ENCODE measurements at regions not wholly inside any gene's neighbourhood (a gene's known extent, or its start where the extent isn't known, plus 50 kb on each side); places are given as distances from the start of the nearest gene placed in this dataset.
A peak's percentile ranks its signal among the peaks of the same experiment; 100 is the strongest.

- Histone ChIP-seq H2AFZ (ENCODE audit: low read length) (peak overlapping the region; percentile 42), H2BK12ac (ENCODE audit: low read length) (no peak overlapping the region), H3K79me1 (ENCODE audit: low read depth, low read length) (no peaks in the 10 kb centered on the region), H2BK15ac (ENCODE audit: low read length) (no peak overlapping the region), H4K91ac (ENCODE audit: low read depth, low read length, poor library complexity) (no peak overlapping the region), H3K23ac (ENCODE audit: low read depth, low read length, poor library complexity) (no peak overlapping the region), H3K27me3 (ENCODE audit: control insufficient read depth in 3 of 3, insufficient read depth in 3 of 3, low read depth in 1 of 3, low read length in 3 of 3) (no peaks in the 10 kb centered on the region), H2BK5ac (ENCODE audit: low read length) (no peak overlapping the region), H3K9me3 (replicated peaks in 1 of 2; ENCODE audit: control insufficient read depth in 2 of 2, insufficient read depth in 1 of 2, low read depth in 1 of 2, low read length in 2 of 2) (no peaks in the 10 kb centered on the region), H3K4me2 (ENCODE audit: insufficient read depth, low read length, poor library complexity, severe bottlenecking) (no peak overlapping the region), H4K8ac (ENCODE audit: low read depth, low read length) (no peak overlapping the region), H3K14ac (ENCODE audit: low read length) (no peak overlapping the region), H3K9ac (ENCODE audit: low read depth, low read length, poor library complexity) (no peak overlapping the region), H3K4me3 (ENCODE audit: low read length in 2 of 2) (no peak overlapping the region), H3K4ac (ENCODE audit: low read length) (no peak overlapping the region), H2AK5ac (ENCODE audit: low read depth, low read length) (no peak overlapping the region), H3K18ac (ENCODE audit: low read length) (no peak overlapping the region), H2BK120ac (ENCODE audit: low read depth, low read length) (no peak overlapping the region), H3K27ac (replicated peaks; ENCODE audit: low read length) (no peak overlapping the region), H3K36me3 (replicated peaks in 1 of 2; ENCODE audit: control insufficient read depth in 2 of 2, insufficient read depth in 2 of 2, low read length in 2 of 2) (no peaks in the 10 kb centered on the region), H3K4me1 (ENCODE audit: control insufficient read depth in 2 of 2, insufficient read depth in 1 of 2, low read depth in 1 of 2, low read length in 2 of 2) (peaks cover 2 to 8% of the 10 kb centered on the region in 2 donors)
- DNase-seq (ENCODE audit: low spot score) = no peak
- WGBS, 2 donors (ENCODE audit: extremely low coverage in 2 of 2, insufficient read length in 2 of 2, insufficient replicate concordance in 1 of 2) = no CpG with 5 or more reads among the region's 3 CpGs
Measured at GRCh38 chr7:84536271-84536870, 341.8 kb upstream of the SEMA3A start.

- H3K18ac ChIP-seq (ENCODE audit: low read length) = no peak overlapping the region
- no peaks in the 10 kb centered on the region for H3K27me3 ChIP-seq (ENCODE audit: control insufficient read depth in 3 of 3, insufficient read depth in 3 of 3, low read depth in 1 of 3, low read length in 3 of 3)
- no peak overlapping the region for H3K4ac ChIP-seq (ENCODE audit: low read length)
- H2AK5ac ChIP-seq (ENCODE audit: low read depth, low read length) = no peak overlapping the region
- H3K36me3 ChIP-seq (replicated peaks in 1 of 2; ENCODE audit: control insufficient read depth in 2 of 2, insufficient read depth in 2 of 2, low read length in 2 of 2) = no peaks in the 10 kb centered on the region
- H3K9me3 ChIP-seq (replicated peaks in 1 of 2; ENCODE audit: control insufficient read depth in 2 of 2, insufficient read depth in 1 of 2, low read depth in 1 of 2, low read length in 2 of 2) = no peaks in the 10 kb centered on the region
- no CpG with 5 or more reads among the region's 3 CpGs for WGBS, 2 donors (ENCODE audit: extremely low coverage in 2 of 2, insufficient read length in 2 of 2, insufficient replicate concordance in 1 of 2)
- H3K23ac ChIP-seq (ENCODE audit: low read depth, low read length, poor library complexity) = no peak overlapping the region
- H3K79me1 ChIP-seq (ENCODE audit: low read depth, low read length) = no peaks in the 10 kb centered on the region
- no peak overlapping the region for H3K27ac ChIP-seq (replicated peaks; ENCODE audit: low read length)
- H3K4me1 ChIP-seq (ENCODE audit: control insufficient read depth in 2 of 2, insufficient read depth in 1 of 2, low read depth in 1 of 2, low read length in 2 of 2) = peaks cover 2 to 8% of the 10 kb centered on the region in 2 donors
- H2BK120ac ChIP-seq (ENCODE audit: low read depth, low read length) = no peak overlapping the region
- H4K91ac ChIP-seq (ENCODE audit: low read depth, low read length, poor library complexity) = no peak overlapping the region
- no peak overlapping the region for H4K8ac ChIP-seq (ENCODE audit: low read depth, low read length)
- no peak overlapping the region for H3K4me2 ChIP-seq (ENCODE audit: insufficient read depth, low read length, poor library complexity, severe bottlenecking)
- H2AFZ ChIP-seq (ENCODE audit: low read length) = peak overlapping the region; percentile 10
- no peak overlapping the region for H2BK5ac ChIP-seq (ENCODE audit: low read length)
- H3K14ac ChIP-seq (ENCODE audit: low read length) = no peak overlapping the region
- no peak overlapping the region for H2BK15ac ChIP-seq (ENCODE audit: low read length)
- H2BK12ac ChIP-seq (ENCODE audit: low read length) = no peak overlapping the region
- H3K9ac ChIP-seq (ENCODE audit: low read depth, low read length, poor library complexity) = no peak overlapping the region
- DNase-seq (ENCODE audit: low spot score) = no peak
- no peak overlapping the region for H3K4me3 ChIP-seq (ENCODE audit: low read length in 2 of 2)
Measured at GRCh38 chr7:84535580-84536270, 341.1 kb upstream of the SEMA3A start.

GRCh38 chr7:84533182-84533581, 338.6 kb upstream of the SEMA3A start:
- Histone ChIP-seq H3K18ac (ENCODE audit: low read length) (no peak overlapping the region), H3K27ac (replicated peaks; ENCODE audit: low read length) (no peak overlapping the region), H2BK5ac (ENCODE audit: low read length) (no peak overlapping the region), H2AK5ac (ENCODE audit: low read depth, low read length) (no peak overlapping the region), H3K79me1 (ENCODE audit: low read depth, low read length) (no peaks in the 10 kb centered on the region), H3K36me3 (replicated peaks in 1 of 2; ENCODE audit: control insufficient read depth in 2 of 2, insufficient read depth in 2 of 2, low read length in 2 of 2) (no peaks in the 10 kb centered on the region), H3K4me2 (ENCODE audit: insufficient read depth, low read length, poor library complexity, severe bottlenecking) (no peak overlapping the region), H3K27me3 (ENCODE audit: control insufficient read depth in 3 of 3, insufficient read depth in 3 of 3, low read depth in 1 of 3, low read length in 3 of 3) (no peaks in the 10 kb centered on the region), H3K4ac (ENCODE audit: low read length) (no peak overlapping the region), H2AFZ (ENCODE audit: low read length) (no peak overlapping the region), H2BK120ac (ENCODE audit: low read depth, low read length) (no peak overlapping the region), H4K8ac (ENCODE audit: low read depth, low read length) (no peak overlapping the region), H2BK15ac (ENCODE audit: low read length) (no peak overlapping the region), H3K23ac (ENCODE audit: low read depth, low read length, poor library complexity) (no peak overlapping the region), H2BK12ac (ENCODE audit: low read length) (no peak overlapping the region), H3K4me3 (ENCODE audit: low read length in 2 of 2) (no peak overlapping the region), H3K4me1 (ENCODE audit: control insufficient read depth in 2 of 2, insufficient read depth in 1 of 2, low read depth in 1 of 2, low read length in 2 of 2) (peaks cover 0 to 2% of the 10 kb centered on the region in 2 donors), H3K14ac (ENCODE audit: low read length) (no peak overlapping the region), H4K91ac (ENCODE audit: low read depth, low read length, poor library complexity) (no peak overlapping the region), H3K9ac (ENCODE audit: low read depth, low read length, poor library complexity) (no peak overlapping the region), H3K9me3 (replicated peaks in 1 of 2; ENCODE audit: control insufficient read depth in 2 of 2, insufficient read depth in 1 of 2, low read depth in 1 of 2, low read length in 2 of 2) (no peaks in the 10 kb centered on the region)
- no peak for DNase-seq (ENCODE audit: low spot score)

- H3K14ac ChIP-seq (ENCODE audit: low read length) = no peak overlapping the region
- H4K91ac ChIP-seq (ENCODE audit: low read depth, low read length, poor library complexity) = no peak overlapping the region
- no peaks in the 10 kb centered on the region for H3K27me3 ChIP-seq (ENCODE audit: control insufficient read depth in 3 of 3, insufficient read depth in 3 of 3, low read depth in 1 of 3, low read length in 3 of 3)
- peaks cover 0 to 2% of the 10 kb centered on the region in 2 donors for H3K4me1 ChIP-seq (ENCODE audit: control insufficient read depth in 2 of 2, insufficient read depth in 1 of 2, low read depth in 1 of 2, low read length in 2 of 2)
- no peak overlapping the region for H4K8ac ChIP-seq (ENCODE audit: low read depth, low read length)
- no peaks in the 10 kb centered on the region for H3K9me3 ChIP-seq (replicated peaks in 1 of 2; ENCODE audit: control insufficient read depth in 2 of 2, insufficient read depth in 1 of 2, low read depth in 1 of 2, low read length in 2 of 2)
- no peak overlapping the region for H3K4ac ChIP-seq (ENCODE audit: low read length)
- H2AFZ ChIP-seq (ENCODE audit: low read length) = no peak overlapping the region
- H3K27ac ChIP-seq (replicated peaks; ENCODE audit: low read length) = no peak overlapping the region
- H2BK15ac ChIP-seq (ENCODE audit: low read length) = no peak overlapping the region
- H3K79me1 ChIP-seq (ENCODE audit: low read depth, low read length) = no peaks in the 10 kb centered on the region
- no peak overlapping the region for H2BK120ac ChIP-seq (ENCODE audit: low read depth, low read length)
- no peak overlapping the region for H3K4me3 ChIP-seq (ENCODE audit: low read length in 2 of 2)
- H3K4me2 ChIP-seq (ENCODE audit: insufficient read depth, low read length, poor library complexity, severe bottlenecking) = no peak overlapping the region
- H2AK5ac ChIP-seq (ENCODE audit: low read depth, low read length) = no peak overlapping the region
- no peak for DNase-seq (ENCODE audit: low spot score)
- H2BK5ac ChIP-seq (ENCODE audit: low read length) = no peak overlapping the region
- H3K9ac ChIP-seq (ENCODE audit: low read depth, low read length, poor library complexity) = no peak overlapping the region
- no peak overlapping the region for H3K18ac ChIP-seq (ENCODE audit: low read length)
- no peaks in the 10 kb centered on the region for H3K36me3 ChIP-seq (replicated peaks in 1 of 2; ENCODE audit: control insufficient read depth in 2 of 2, insufficient read depth in 2 of 2, low read length in 2 of 2)
- H2BK12ac ChIP-seq (ENCODE audit: low read length) = no peak overlapping the region
- no peak overlapping the region for H3K23ac ChIP-seq (ENCODE audit: low read depth, low read length, poor library complexity)
Measured at GRCh38 chr7:84532196-84532595, 337.6 kb upstream of the SEMA3A start.

Measured in neuronal stem cell (in vitro differentiated cells).